Calu3 (cell line): ENCODE measurements at regions not wholly inside any gene's neighbourhood (a gene's known extent, or its start where the extent isn't known, plus 50 kb on each side); places are given as distances from the start of the nearest gene placed in this dataset.

Source experiments
- BruUV-seq: library from RNA; stranded (reverse); fragments of 400-500 nt; replicated peaks from 2 replicates; lab custom pipeline; 2021; lab: Mats Ljungman, UMichigan
- CTCF ChIA-PET: fragments of 300-600 bp; sonication (Branson Sonifier 250); formaldehyde crosslinking; loops from one replicate; lab custom pipeline; 2022; ENCODE audit warnings: antibody characterized with exemption; lab: Charles Lee
- DNase-seq: peaks from one replicate; pipeline ENCODE4 v3.0.0; 2022
- H3K27ac Mint-ChIP-seq: one replicate; pipeline ENCODE4 v1.8.0; 2022; ENCODE audit warnings: mixed read lengths; ENCODE audit not compliant: unreplicated experiment
- H3K27me3 Mint-ChIP-seq: one replicate; pipeline ENCODE4 v1.8.0; 2022; ENCODE audit warnings: mixed read lengths; ENCODE audit not compliant: unreplicated experiment
- H3K36me3 Mint-ChIP-seq: one replicate; pipeline ENCODE4 v1.8.0; 2022; ENCODE audit warnings: mild to moderate bottlenecking, moderate library complexity, mixed read lengths; ENCODE audit not compliant: insufficient read depth, unreplicated experiment
- H3K4me1 Mint-ChIP-seq: one replicate; pipeline ENCODE4 v1.8.0; 2022; ENCODE audit warnings: mild to moderate bottlenecking, low read depth, mixed read lengths; ENCODE audit not compliant: unreplicated experiment
- H3K4me3 Mint-ChIP-seq: one replicate; pipeline ENCODE4 v1.8.0; 2022; ENCODE audit warnings: mild to moderate bottlenecking, low read depth, moderate library complexity, mixed read lengths; ENCODE audit not compliant: unreplicated experiment
- H3K9me3 Mint-ChIP-seq: one replicate; pipeline ENCODE4 v1.8.0; 2022; ENCODE audit warnings: low read depth, mixed read lengths; ENCODE audit not compliant: unreplicated experiment
- intact Hi-C: fragments of 100-400 bp; cut with micrococcal nuclease; formaldehyde crosslinking; loops from one replicate; pipeline ENCODE4 v1.10.0; 2022; ENCODE audit not compliant: unreplicated experiment
- TF ChIP-seq, protein P1 (sequence below): fragments of 200-600 bp; IDR thresholded peaks from one replicate; pipeline ENCODE4 v1.8.0; 2022; ENCODE audit warnings: antibody characterized with exemption; ENCODE audit not compliant: unreplicated experiment

GRCh38 chr1:234713440-234713839 lies 103.5 kb upstream of the IRF2BP2 start:
- no peak for DNase-seq
- Mint-ChIP-seq H3K27ac (no peak overlapping the region), H3K36me3 (peaks cover 6% of the 10 kb centered on the region), H3K4me1 (peaks cover 35% of the 10 kb centered on the region), H3K4me3 (no peak overlapping the region), H3K27me3 (no peaks in the 10 kb centered on the region), H3K9me3 (peaks cover 7% of the 10 kb centered on the region)
- TF ChIP-seq, protein P1, sequence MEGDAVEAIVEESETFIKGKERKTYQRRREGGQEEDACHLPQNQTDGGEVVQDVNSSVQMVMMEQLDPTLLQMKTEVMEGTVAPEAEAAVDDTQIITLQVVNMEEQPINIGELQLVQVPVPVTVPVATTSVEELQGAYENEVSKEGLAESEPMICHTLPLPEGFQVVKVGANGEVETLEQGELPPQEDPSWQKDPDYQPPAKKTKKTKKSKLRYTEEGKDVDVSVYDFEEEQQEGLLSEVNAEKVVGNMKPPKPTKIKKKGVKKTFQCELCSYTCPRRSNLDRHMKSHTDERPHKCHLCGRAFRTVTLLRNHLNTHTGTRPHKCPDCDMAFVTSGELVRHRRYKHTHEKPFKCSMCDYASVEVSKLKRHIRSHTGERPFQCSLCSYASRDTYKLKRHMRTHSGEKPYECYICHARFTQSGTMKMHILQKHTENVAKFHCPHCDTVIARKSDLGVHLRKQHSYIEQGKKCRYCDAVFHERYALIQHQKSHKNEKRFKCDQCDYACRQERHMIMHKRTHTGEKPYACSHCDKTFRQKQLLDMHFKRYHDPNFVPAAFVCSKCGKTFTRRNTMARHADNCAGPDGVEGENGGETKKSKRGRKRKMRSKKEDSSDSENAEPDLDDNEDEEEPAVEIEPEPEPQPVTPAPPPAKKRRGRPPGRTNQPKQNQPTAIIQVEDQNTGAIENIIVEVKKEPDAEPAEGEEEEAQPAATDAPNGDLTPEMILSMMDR: no peak
- CTCF ChIA-PET: no interaction called here
- intact Hi-C loops: no loop called here
- BruUV-seq: no TSS peak

GRCh38 chr1:234712891-234713305 lies 102.9 kb upstream of the IRF2BP2 start:
- no peak for DNase-seq
- H3K27ac Mint-ChIP-seq: no peak overlapping the region
- intact Hi-C loops: no loop called here
- peaks cover 7% of the 10 kb centered on the region for H3K9me3 Mint-ChIP-seq
- CTCF ChIA-PET: no interaction called here
- no peak overlapping the region for H3K4me3 Mint-ChIP-seq
- H3K36me3 Mint-ChIP-seq: peaks cover 6% of the 10 kb centered on the region
- TF ChIP-seq, protein P1: no peak
- BruUV-seq: no TSS peak
- H3K27me3 Mint-ChIP-seq: no peaks in the 10 kb centered on the region
- peaks cover 31% of the 10 kb centered on the region for H3K4me1 Mint-ChIP-seq

GRCh38 chr1:234710936-234711724 lies 101.2 kb upstream of the IRF2BP2 start:
- peak overlapping the region; percentile 56 for H3K27ac Mint-ChIP-seq
- DNase-seq: no peak
- peaks cover 7% of the 10 kb centered on the region for H3K9me3 Mint-ChIP-seq
- CTCF ChIA-PET: interaction anchor here (1.1 kb wide), 1 partner anchor 13 kb away, joined by 4 read pairs; no protein-coding TSS in a partner anchor
- intact Hi-C loops: no loop called here
- H3K4me1 Mint-ChIP-seq: peaks cover 40% of the 10 kb centered on the region
- H3K27me3 Mint-ChIP-seq: no peaks in the 10 kb centered on the region
- BruUV-seq: no TSS peak
- TF ChIP-seq, protein P1: no peak
- H3K36me3 Mint-ChIP-seq: peaks cover 6% of the 10 kb centered on the region
- no peak overlapping the region for H3K4me3 Mint-ChIP-seq

- TF ChIP-seq, protein P1: no peak
- H3K27me3 Mint-ChIP-seq: no peaks in the 10 kb centered on the region
- H3K27ac Mint-ChIP-seq: no peak overlapping the region
- no peak for DNase-seq
- no peak overlapping the region for H3K4me3 Mint-ChIP-seq
- H3K9me3 Mint-ChIP-seq: peaks cover 11% of the 10 kb centered on the region
- no TSS peak for BruUV-seq
- intact Hi-C loops: no loop called here
- peaks cover 6% of the 10 kb centered on the region for H3K36me3 Mint-ChIP-seq
- CTCF ChIA-PET: no interaction called here
- peaks cover 48% of the 10 kb centered on the region for H3K4me1 Mint-ChIP-seq
Observed at GRCh38 chr1:234710381-234710780, 100.4 kb upstream of the IRF2BP2 start.
